ENCODE measurements at regions not wholly inside any gene's neighbourhood (a gene's known extent, or its start where the extent isn't known, plus 50 kb on each side); places are given as distances from the start of the nearest gene placed in this dataset.

DNA sequence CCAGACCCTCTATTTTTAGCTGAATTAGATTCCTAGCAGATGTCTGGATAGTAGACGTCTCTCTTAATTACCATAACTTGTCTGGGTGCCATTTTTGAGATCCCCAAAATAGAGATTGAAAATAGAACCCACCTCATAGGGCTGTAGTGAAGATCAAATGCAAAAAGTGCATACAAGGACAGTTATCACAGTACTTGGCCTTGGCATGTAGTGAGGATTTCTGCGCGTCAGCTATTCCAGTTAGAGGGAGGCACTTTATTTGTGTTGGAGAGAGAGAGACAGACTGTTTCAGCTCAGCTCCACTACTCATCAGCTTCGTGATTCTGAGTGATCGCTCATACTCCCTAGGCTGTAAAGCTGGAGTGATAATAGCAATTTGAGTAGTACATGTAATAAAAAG lies 59.6 kb upstream of the CDH13 start:
- no peak for DNase-seq (ENCODE audit: low read depth)
- TF ChIP-seq, protein P1, sequence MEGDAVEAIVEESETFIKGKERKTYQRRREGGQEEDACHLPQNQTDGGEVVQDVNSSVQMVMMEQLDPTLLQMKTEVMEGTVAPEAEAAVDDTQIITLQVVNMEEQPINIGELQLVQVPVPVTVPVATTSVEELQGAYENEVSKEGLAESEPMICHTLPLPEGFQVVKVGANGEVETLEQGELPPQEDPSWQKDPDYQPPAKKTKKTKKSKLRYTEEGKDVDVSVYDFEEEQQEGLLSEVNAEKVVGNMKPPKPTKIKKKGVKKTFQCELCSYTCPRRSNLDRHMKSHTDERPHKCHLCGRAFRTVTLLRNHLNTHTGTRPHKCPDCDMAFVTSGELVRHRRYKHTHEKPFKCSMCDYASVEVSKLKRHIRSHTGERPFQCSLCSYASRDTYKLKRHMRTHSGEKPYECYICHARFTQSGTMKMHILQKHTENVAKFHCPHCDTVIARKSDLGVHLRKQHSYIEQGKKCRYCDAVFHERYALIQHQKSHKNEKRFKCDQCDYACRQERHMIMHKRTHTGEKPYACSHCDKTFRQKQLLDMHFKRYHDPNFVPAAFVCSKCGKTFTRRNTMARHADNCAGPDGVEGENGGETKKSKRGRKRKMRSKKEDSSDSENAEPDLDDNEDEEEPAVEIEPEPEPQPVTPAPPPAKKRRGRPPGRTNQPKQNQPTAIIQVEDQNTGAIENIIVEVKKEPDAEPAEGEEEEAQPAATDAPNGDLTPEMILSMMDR (IDR thresholded peaks at IDR 0.05; ENCODE audit: control insufficient read depth, insufficient read depth, low read depth, low read length, missing control alignments): no peak
- no peak overlapping the region for H3K4me3 ChIP-seq (ENCODE audit: control insufficient read depth, low read depth, low read length)

DNA sequence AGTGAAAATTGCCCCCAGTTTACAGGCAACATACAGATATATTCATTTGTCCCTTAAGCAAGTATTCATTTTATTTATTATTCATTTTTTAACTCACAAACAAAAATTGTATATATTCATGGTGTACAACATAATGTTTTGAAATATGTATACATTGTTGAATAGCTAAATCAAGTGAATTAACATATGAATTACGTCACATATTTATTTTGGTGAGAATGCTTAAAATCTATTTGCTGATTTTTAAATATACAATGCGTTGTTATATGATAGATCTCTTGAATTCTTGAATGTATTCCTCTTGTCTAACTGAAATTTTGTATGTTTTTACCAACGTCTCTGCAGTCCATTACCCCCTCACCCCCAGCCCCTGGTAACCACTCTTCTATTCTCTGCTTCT lies 63.4 kb upstream of the CDH13 start:
- TF ChIP-seq, protein P1 (IDR thresholded peaks at IDR 0.05; ENCODE audit: control insufficient read depth, insufficient read depth, low read depth, low read length, missing control alignments): no peak
- DNase-seq (ENCODE audit: low read depth): no peak
- no peak overlapping the region for H3K4me3 ChIP-seq (ENCODE audit: control insufficient read depth, low read depth, low read length)

DNA sequence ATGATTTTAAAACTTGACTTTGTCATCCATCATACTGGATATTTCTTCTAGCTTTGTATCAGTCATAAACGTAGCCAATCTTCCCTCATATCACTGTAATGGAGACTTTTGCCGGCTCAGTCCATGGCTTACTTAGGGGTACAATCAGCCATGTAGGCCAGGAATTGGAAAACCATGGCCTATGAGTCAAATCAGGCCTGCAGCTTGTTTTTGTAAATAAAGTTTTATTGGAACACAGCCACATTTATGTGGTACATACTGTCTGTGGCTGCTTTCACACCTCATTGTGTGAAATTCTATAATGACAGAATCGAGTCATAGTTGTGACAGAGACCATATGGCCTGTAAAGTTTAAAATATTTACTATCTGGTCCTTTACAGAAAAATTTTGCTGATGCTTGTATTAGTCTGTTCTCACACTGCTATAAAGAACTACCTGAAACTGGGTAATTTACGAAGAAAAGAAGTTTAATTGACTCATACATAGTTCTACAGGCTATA lies 64.5 kb upstream of the CDH13 start:
- DNase-seq (ENCODE audit: low read depth): no peak
- TF ChIP-seq, protein P1 (IDR thresholded peaks at IDR 0.05; ENCODE audit: control insufficient read depth, insufficient read depth, low read depth, low read length, missing control alignments): no peak
- no peak overlapping the region for H3K4me3 ChIP-seq (ENCODE audit: control insufficient read depth, low read depth, low read length)

DNA sequence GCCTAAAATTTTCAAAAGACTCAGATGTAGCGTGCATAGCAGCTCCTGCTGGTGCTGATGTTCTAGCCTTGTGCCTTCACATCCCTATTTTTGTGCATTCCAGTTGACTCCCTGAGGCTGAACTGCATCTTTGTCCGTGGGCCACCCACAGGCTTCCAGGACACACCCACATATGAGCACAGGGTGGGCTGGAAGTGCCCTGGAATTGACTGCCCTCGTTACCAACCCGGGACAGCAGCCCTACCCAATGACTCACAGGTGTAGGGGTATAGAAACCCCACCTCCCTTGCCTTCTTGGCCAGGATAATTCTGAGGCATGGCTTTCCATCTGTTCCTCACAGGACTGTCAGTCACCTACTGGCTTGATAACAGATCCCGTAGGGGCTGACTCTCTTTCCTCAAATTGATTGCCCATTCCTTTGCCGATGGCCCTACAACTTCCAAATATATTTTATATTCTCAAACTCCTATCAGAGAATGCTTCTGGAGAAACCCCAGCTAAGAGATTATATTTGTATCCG lies 65.9 kb upstream of the CDH13 start:
- no peak for DNase-seq (ENCODE audit: low read depth)
- TF ChIP-seq, protein P1 (IDR thresholded peaks at IDR 0.05; ENCODE audit: control insufficient read depth, insufficient read depth, low read depth, low read length, missing control alignments): no peak
- H3K4me3 ChIP-seq (ENCODE audit: control insufficient read depth, low read depth, low read length): no peak overlapping the region

DNA sequence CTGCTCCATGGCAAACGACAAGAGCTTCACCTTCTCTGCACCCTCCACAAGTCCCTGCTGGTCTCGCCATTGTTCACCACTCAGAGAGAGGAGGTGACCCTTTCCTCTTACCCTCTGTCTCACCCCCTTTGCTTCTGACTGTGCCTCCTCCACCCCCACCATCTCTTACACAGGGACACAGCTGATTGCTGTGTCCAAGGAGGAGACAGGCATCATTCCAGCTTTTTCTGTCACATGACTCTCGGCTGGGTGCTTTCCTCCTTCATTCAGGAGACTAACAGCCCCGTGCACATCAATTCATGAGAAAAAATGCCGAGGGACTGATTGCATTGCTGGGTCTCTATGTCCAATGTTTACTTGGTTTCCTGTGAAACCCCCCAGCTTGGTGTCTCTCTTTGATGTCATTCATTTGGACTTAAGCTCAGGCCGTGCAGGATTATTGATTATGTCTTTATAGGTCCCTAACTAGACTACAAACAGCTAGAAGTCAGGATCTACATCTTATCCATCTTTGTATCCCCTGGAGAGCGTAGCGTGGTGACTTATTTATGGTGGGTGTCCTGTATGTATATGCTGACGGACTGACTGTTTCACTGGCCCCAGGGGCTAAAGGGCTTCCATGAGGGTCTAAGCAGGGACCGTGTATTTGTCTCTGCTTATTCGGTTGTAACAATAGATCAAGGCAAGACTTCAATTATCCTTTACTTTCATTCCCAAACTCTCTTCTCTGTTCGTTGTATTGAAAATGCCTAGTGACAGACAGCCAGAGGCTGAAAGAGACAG lies 82.2 kb upstream of the CDH13 start:
- TF ChIP-seq, protein P1 (IDR thresholded peaks at IDR 0.05; ENCODE audit: control insufficient read depth, insufficient read depth, low read depth, low read length, missing control alignments): no peak
- H3K4me3 ChIP-seq (ENCODE audit: control insufficient read depth, low read depth, low read length): no peak overlapping the region
- DNase-seq (ENCODE audit: low read depth): no peak

DNA sequence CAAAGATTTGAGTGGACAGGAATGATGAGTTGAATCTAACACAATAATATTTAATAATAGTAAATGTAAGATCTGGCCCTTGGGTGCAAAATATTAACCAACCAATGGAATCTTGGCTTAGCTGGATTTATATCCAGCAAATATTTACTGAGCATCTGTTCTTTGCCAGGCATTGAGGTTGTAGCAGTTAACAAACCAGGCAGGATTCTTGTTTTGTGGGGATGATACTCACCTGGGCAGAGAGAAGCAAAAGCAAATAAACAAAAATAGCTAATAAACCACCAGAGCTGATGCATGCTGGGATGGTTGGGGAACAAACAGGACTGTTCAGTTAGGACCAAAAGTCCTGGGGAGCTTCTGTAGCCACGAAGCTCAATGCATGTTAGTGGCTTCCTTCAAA lies 84.1 kb upstream of the CDH13 start:
- TF ChIP-seq, protein P1 (IDR thresholded peaks at IDR 0.05; ENCODE audit: control insufficient read depth, insufficient read depth, low read depth, low read length, missing control alignments): no peak
- no peak for DNase-seq (ENCODE audit: low read depth)
- no peak overlapping the region for H3K4me3 ChIP-seq (ENCODE audit: control insufficient read depth, low read depth, low read length)

Measured in AG09309 (cell line).